ENCODE measurements at regions not wholly inside any gene's neighbourhood (a gene's known extent, or its start where the extent isn't known, plus 50 kb on each side); places are given as distances from the start of the nearest gene placed in this dataset.

DNA sequence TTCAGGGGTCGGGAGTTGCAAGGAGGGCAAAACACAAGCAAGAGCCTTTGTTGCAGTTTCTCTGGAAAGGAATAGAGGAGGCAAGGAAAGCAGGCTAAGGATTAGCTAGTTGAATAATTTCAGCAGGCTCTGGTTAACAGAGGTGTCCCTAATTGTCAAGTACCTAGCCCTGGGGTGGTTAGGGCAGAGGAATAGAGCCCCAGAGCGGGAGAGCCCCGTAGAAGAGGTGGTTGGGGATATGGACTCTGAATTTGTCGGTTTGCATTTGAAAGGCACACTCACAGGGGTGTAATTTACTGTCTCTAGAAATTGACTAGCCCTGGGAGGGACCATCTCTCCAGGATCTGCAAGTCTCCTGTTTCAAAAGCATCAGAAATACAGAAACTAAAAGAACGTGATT is 1030.2 kb downstream of the TMEM182 start:
- TF ChIP-seq POLR2A (IDR thresholded peaks at IDR 0.05), result no peak
- TF ChIP-seq, protein P1, sequence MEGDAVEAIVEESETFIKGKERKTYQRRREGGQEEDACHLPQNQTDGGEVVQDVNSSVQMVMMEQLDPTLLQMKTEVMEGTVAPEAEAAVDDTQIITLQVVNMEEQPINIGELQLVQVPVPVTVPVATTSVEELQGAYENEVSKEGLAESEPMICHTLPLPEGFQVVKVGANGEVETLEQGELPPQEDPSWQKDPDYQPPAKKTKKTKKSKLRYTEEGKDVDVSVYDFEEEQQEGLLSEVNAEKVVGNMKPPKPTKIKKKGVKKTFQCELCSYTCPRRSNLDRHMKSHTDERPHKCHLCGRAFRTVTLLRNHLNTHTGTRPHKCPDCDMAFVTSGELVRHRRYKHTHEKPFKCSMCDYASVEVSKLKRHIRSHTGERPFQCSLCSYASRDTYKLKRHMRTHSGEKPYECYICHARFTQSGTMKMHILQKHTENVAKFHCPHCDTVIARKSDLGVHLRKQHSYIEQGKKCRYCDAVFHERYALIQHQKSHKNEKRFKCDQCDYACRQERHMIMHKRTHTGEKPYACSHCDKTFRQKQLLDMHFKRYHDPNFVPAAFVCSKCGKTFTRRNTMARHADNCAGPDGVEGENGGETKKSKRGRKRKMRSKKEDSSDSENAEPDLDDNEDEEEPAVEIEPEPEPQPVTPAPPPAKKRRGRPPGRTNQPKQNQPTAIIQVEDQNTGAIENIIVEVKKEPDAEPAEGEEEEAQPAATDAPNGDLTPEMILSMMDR (IDR thresholded peaks at IDR 0.05), result no peak
- TF ChIP-seq POLR2AphosphoS5 (IDR thresholded peaks at IDR 0.05; ENCODE audit: insufficient read depth in 1 of 2, low read depth in 1 of 2), result no peak
